Activated CD4-positive, alpha-beta T cell treated with anti-CD3 and anti-CD28 coated beads for 24 hours (primary cell): ENCODE measurements at regions not wholly inside any gene's neighbourhood (a gene's known extent, or its start where the extent isn't known, plus 50 kb on each side); places are given as distances from the start of the nearest gene placed in this dataset.

Source experiments
- DNase-seq, 2 donors: peaks; one replicate each; pipeline ENCODE4 v3.0.0-alpha.2; 2020; ENCODE audit warnings: low read depth in 2 of 2

DNA sequence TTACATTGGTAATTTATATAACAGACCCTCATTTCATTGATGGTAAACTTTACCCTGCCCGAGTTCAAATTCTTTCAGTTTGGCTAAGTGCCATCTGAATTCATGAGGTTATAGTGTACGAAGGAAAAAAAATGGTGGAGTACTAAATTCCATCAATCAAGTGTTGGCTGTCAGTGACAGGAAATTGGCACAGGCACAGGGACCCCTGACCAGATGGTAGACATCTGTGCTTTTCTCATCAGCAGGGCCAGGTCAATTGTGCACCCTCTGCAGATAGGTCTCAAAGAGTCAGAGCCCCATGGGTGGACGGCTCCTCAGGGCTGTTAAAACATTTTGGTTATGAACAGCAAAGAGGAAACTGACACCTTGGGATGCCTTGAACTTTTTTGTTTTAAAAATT is 439.2 kb downstream of the SETBP1 start:
- DNase-seq: no peak

DNA sequence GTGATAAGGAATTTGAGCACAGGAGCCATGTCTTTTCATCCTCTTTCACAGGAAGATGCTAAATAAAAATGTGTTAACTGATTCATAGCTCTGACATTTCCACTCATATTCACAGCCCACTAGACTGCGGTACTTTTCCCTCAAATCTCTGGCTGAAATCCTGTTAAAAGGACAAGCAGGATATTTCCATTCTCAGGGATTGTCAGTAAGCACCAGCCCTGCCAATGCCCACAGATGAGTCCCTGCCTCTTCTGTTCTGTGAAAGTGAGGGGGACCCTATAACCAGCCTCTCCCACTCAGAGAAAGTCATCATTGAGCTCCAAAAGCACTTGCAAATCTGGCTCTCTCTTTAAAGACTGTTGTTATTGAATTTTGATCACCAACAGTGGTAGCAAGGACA is 440.5 kb downstream of the SETBP1 start:
- no peak for DNase-seq

DNA sequence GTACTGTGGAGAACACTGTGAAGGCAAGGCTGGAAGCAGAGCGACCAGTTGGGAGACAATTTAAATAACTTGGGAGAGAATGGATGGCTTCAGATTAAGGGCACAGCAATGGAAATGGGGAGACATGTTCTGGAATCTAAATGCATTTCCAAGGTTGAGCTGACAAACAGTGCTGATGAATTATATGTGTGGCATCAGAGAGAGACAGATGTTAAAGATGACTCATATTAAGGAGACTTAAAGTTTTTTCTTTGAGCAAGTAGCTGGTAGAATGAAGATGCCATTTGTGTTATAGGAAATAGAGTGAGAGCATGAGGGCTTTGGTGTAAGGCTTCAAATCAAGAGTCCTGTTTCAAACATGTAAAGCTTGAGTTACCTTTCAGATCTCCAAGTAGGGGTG is 441.8 kb downstream of the SETBP1 start:
- no peak for DNase-seq

DNA sequence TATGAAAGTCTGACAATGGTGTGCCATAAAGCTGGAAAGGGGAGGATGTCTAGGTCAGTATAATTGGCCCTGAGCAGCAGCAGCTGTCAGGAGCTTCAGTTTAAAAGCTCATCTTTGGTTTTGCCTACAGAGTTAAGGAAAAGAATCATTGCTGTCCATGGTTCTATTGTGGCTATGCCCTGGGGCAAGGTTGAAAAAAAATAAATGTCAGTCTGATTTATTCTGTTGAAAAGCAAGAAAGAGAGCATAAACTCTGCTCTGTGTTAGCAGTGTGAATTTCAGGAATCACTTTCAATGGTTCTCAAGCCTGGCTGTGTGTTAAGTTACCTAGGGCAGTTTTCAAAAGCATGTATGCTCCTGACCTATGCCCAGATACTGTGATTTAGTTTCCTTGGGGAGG is 446.7 kb downstream of the SETBP1 start:
- no peak for DNase-seq

DNA sequence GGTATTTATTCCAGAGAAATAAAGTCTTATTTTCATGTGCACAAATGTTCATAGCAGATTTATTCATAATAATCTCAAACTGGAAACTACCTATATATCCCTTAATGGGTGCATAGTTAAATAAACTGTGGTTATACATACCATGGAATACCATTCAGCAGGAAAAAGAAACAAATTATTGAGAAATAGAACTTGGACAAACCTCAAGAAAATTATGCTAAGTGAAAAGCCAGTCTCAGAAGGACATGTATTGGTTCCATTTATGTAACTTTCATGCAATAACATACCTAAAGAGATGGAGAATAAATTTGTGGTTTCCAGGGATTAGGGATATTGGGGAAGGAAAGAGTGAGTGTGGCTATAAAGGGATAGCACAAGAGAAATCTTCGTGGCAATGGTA is 452.6 kb downstream of the SETBP1 start:
- DNase-seq: no peak

DNA sequence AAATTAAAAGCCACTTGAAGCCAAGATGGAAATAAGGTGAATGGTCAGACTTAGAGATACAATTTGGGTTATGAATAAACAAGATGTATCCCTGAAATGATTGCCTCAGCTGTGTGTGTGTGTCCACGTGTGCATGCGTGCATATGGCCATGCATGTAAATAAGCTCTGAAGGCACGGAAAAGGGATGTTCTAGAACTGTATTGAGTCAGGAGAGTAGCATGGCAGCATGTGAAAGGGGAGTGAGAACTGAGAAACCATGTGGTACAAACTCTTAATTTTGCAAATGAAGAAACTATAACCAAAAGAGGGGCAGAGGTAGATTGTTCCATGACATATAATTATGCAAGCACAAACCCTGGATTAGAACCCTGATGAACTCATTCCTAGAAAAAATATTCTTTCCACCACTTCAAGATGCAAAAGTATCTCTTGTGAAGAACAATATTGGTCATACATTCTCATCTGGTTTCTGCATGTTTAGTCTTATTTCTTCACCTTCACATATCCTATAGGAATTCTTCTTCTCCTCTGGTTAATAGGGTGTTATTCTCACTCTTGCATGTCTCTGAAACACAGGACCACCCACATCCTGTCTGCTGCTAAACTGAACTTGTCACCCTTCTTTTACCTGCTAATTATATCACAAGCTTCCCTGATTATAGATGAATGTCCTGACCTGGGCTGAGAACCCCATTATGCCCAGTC is 455.8 kb downstream of the SETBP1 start:
- DNase-seq: no peak

DNA sequence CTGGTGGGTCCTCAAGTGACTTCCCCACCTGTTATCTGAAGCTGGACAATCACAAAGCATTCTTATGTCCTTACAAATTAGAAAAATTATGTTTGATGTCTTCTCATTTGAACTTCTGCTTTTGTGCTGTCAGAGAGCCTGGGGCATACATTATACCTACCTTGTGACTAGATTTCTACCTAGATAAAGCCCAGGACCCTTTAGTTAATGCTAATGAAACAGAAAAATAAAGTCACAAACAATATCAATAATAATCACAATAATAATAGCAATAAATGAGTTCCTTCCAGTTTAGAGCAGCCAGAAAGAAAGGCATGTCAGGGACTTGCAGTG is 456.4 kb downstream of the SETBP1 start:
- no peak for DNase-seq

DNA sequence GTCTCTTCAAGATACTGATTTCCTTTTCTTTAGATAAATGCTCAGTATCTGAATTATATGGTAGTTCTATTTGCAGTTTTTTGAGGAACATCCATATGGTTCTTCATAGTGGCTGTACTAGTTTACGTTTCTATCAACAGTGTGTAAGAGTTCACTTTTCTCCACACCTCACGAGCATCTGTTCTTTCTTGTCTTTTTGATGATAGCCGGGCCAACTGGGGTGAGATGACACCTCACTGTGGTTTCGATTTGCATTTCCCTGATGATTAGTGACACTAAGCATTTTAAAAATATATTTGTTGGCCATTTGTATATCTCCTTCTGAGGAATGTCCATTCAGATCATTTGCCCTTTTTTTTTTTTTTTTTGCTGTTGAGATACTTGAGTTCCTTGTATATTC is 458.8 kb downstream of the SETBP1 start:
- no peak for DNase-seq

DNA sequence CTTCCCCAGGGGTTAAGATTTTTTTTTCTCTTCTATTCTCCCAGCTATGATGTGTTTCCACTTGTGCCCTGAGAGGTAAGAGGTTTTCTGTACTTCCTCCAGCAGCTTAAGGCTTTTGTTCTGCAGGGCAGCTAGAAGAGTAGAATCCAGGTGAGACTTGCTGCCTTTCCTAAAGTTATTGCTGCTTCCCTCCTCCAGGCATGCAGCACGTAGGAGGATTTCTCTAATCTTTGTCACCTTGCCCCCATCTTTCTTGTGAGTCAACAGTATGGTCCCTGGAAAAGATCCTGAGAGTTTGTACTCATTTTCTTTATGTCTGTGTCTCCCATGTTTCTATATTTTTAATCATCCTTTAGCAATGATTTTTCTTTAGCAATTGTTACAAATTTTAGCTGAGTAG is 462.2 kb downstream of the SETBP1 start:
- no peak for DNase-seq

DNA sequence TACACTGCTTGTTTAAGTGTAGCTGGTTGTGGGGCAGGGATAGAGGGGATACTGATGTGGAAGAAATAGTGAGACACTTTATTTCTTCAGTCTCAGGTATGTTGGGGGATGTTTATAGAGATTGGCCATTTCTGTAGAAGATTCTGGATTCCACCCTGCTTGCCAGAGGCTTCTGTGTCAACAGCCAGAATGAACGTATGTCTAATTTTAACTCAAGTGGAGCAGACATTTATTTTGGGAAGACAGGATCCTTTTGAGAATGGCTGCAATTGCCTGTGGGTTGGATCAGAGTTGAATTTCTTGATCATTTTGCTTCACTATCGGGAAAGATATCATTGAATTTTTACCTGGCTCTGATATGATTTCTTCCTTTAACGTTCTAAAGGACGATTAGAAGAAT is 465.6 kb upstream of the SLC14A2 start:
- DNase-seq: no peak

DNA sequence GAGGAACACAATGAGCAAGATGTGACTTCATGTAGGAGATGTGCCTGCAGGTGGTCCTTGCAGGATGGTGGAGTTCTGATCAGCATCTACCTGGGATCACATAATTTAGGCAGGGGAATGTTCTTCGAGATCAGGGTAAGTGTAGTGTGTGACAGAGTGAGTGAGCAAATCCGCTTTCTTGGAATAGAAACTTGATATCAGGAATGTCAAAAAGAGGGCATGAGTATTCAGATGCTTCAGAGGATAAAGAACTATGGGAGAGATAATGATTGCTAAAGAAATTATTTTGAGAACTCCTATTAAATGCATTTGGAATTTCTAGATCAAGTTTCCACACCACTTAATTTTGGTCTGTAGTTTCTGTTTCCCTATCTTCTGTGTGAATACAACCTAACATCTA is 463.6 kb upstream of the SLC14A2 start:
- DNase-seq: no peak

DNA sequence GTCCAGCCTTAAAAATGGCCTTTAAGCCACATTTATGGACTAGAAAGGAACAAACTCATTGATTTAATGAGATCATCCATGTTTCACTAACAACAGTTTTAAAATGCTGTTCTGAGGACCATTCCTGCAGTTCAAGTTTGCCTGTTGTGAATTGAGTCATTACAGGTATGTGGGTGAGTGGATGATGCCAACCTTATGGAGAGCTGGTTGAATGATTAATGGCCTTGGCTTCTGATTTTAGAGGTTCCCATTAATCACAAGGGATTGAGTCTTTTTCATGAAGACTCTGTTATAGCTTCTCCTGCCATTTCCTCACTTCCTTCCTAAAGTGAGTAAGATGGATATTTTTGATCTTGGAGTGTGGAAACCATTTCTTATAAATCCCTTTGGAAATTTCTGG is 459.8 kb upstream of the SLC14A2 start:
- DNase-seq: no peak

DNA sequence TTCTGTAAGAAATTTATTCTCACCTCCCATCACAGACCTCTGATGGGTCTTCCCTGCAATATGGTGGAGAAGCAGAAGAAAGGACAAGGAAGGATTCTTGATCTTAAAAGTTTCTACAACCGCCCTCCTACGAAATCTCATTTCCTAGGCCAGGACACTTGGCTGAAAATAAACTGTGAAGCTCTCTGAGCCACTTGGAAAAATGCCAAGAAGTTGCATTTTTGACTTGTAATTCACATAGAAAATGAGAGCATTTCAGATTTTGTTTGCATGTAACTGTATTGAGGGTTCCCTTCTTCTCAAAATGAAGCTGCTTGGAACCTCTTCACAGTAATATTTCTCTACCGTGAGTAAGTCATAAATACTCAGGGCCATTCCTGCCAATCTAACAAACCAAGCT is 458.3 kb upstream of the SLC14A2 start:
- DNase-seq: no peak

DNA sequence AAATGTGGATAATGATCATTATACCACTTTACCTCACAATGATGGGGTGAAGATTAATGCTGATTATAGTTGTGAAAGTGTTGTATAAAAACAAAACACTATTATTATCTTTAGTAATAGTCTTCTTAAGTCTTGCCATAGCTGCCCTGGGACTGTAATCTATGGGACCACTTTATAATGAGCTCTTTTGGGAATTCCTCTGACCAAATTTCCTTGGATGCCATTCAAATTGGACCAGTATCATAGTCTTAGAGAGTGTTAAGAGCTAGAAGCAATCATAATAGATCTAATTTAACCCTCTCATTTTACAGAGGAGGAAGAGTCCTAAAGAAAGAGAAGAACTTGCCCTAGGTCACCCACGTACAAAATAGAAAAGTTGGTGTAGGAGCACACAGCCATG is 457.7 kb upstream of the SLC14A2 start:
- DNase-seq: no peak

DNA sequence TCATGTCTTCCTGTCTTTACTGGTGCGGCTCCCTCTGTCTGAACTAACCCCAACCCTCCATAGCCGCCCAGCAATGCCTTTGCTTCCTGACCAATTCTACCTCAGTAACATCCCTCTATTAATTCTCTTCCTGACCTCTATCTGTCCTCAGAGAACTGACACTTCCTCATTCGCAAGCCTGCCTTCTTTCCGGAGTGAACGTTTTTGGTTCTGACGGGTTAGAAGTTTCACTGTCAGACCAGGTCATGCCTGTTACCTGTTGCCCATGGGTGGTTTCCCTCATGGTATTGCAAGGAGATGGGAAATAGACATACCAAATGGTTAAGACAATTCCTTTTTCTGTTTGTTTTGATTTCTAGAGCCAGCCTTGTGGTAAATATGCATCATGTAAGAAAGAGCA is 453.4 kb upstream of the SLC14A2 start:
- DNase-seq: no peak

DNA sequence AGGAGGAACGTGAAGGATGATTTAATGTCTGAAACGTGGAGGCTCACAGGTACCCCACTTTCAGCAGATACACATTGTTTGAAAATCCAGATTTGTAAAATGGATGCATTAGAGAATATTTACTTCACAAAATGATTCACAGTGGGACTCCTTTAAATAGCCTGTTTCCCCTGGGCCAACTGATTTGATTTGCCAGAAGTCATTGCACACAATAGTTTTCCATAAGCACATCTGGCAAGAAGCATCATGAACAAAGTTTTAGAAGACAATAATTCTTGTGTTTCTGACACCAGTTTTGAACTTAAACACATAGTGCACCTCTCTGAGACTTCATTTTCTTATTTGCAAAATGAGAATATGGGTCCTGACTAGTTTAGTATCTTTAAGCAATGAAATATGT is 451.4 kb upstream of the SLC14A2 start:
- no peak for DNase-seq

DNA sequence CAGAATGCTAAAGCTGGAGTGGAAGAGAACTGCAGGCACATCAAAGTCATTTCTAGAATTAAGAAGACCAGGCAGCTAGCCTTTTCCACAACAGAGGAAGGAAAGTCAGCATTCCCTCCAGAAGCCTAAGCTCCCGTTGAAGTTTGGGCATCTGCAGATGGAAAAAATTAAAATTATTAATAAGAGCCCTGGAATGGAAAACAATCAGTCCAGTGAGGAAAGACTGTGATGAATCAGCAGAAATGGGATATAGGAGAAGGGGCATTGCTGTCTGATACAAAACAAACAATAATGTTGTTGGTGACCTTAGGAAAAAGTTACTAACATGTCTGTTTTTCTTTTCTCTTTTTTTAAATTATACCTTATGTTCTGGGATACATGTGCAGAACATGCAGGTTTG is 450.7 kb upstream of the SLC14A2 start:
- DNase-seq: no peak

DNA sequence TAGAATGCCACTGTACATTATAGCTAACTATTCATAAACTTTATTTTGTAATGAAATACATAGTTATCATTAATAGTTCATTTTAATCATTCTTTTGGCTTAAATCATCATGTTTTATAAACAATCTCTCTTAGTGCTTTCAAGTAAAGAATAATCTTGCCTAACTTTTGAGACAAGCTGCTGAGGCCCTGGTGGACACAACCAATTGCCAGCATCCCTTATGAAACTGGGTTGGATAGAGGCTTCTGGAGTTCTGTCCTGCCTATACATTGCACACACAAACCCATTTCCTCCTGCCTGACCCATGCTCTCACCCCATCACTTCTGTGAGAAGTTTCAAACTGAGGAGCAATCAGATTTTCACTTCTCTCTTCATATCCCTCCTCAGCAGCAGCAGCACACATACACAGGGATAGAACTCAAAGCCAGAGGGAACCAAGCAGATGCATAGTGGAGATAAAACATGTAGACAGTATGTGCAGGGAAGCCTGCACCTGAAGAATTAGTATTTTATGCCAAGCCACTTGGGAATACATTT is 450.0 kb upstream of the SLC14A2 start:
- DNase-seq: no peak

DNA sequence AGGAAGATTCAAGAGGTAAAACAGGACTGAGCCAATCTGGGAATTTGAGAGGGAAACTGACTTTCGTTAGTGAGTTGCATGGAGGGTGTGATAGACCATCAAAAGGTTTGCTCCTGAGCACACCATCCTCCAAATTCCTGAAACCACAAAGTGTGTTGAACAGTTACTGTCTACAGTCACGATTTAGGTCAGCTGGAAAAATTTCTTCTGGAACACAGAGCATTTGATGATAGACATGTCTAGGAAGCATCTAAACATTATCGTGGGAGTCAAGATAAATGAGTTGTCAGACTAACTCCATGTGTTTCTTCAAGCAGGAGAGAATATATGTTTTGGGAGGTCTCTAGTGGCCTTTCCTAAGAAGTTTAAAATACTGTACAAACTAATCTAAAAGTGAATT is 449.4 kb upstream of the SLC14A2 start:
- no peak for DNase-seq

DNA sequence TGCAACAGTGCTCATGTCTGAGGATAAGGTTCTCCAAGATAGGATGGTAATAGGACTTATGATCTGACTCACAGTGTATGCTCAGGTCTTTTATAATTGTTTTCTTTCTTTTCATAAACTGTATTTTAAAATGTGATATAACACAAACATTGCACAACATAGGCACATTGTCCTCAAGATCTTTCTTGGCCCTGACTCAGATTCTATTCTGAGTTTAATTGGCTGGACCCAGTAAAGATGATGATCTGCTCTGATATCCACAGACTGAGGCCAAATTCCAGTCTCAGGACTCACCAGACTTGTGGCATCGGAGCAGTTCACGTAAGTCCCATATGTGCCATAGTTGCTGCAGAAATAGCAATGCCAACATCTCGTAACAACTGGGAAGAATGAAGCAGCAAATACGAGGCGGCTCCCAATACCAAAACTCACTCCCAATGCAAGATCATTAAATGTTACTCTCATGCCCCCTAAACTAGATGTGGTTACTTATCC is 448.9 kb upstream of the SLC14A2 start:
- no peak for DNase-seq

DNA sequence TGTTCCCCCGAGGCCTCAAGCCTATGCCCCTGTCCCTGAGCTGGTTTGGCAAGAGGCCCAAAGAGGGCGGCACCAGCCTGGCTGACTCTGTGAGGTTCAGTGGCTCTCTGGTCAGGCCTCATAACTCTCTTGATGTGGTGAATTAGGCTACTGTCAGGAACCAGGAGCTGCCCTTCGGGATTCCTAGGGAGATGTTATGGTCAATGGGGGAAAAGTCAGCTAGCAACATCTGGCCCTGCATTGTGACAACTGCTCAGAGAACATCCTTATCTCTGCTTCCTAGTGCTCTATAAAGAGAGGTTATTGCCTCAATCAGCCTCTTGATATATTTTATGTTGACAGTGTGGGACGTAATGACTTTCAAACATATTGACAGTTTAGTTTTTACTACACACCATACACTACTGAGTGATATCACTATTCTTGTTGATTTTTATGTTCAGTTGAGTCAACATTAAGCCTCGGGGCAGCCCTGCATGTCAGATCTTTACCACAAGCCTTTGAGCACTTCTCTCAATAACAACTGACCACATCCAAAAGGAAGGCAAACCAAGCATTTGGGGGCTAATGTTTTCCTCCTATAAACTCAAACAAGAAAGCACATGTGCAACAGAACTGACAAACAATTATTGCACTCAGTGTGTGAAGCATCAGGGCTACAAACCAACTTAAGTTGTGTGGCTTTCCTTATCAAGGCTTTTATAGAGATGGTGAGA is 448.3 kb upstream of the SLC14A2 start:
- no peak for DNase-seq

DNA sequence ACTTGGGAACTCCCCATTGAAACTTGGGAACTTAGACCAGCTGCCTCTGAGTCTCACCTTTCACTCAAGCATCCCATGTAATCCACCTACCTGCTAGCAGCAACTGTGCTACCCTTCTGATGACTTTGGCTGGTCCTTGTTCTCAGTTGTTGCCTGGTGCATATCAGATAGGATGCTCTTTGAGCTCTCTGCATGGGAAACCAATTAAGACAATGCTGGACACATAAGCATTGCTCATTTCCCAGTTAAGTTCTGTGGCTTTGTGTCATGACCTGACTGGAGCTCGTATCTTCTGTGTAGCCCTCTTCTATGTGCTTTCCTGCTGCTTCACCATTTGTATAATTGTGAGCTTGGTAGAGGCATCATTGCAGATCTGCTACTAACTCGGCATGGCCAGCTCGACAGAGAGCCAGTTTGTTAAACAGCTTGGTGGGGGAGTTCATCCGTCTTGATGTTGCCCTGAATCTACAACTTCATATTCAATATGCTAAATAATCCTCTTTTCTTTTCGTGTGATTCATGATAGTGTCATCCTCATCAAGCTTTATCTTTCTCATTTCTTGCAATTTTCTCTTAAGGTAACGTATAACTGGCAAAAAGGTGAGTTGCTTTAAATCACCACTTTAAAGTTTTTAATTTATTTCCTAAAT is 447.5 kb upstream of the SLC14A2 start:
- no peak for DNase-seq
